ENCODE measurements at regions not wholly inside any gene's neighbourhood (a gene's known extent, or its start where the extent isn't known, plus 50 kb on each side); places are given as distances from the start of the nearest gene placed in this dataset.

DNA sequence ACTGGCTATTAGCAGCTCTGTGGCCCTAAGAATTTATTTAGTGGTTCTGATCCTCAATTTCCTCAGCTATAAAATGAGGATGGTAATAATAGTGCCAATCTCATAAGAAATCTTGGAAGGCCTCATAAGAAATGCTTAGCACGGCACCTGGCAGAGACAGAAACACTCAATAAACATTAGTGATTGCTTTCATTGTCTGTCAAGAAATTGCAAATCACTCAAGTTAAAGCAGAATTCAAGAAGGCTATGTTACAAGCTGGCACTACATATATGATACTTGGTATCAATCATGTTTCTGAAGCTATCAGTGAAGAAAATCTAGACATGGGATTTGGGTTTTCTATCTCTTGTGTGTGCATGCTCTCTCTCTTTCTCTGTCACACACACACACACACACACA, 267.7 kb upstream of the KCNIP4 start:
- DNase-seq = no peak

DNA sequence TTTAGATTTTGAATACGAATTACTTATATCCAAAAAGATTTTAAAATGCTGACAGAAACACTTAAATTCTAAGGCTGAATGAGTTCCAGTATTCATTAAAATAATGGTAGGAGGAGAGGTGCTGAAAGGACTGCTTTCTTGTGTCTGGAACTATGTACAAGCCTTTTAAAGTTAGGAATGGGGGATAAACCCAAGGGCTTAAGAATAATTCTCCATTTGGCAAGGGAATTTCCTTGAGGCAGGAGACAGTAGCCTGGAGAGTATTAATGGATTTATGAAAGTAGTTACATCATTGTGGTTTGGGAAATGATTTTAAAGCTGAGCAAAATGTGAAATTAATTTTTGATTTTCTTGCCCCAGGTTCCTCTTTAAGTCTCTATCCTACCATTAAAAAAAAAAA, 266.5 kb upstream of the KCNIP4 start:
- no peak for DNase-seq

DNA sequence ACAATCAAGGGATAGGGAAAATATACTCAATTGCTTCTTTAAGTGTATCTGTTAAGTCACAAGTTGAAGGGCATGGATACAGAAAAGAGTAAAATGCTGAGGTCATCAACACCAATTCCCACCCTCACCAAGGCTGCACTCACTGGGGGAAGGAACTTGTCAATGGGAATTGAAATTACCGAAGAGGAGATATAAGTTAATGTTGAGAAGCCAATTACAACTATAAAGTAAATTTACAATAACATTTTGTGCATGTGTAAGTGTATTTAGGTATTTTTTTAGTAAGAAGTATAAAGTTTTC, 255.1 kb upstream of the KCNIP4 start:
- DNase-seq = no peak

DNA sequence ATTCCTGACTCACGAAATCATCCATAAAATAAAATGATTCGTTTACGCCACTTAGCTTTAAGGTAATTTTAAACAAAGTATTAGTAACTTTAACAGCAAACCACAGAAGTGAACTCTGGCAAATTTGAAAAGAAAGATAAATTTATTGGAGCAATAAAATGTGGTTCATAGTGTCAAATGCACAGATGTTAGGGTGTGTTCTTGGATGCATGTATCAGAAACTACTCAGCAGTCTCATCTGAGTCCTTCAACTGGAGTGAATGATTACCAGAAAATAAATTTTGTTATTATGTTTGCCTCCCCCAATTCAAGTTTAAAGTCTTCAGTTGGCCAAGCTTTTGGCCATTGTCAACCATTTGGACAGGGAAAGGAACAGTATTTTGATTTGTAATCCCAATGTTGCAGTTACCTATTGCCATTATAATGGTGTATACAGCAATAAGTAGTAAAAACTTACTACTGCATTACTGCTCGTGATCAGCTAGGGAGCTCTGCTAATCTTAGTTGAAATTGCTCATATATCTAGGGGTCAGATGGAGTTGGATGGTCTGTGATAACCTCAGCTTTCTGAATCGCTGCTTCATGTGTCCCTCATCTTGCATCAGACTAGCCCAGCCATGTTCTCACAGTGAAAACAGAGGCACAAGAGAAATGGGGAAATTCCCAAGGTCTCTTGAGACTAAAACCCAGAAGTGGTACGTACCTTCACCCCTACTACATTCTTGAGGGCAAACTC, 254.6 kb upstream of the KCNIP4 start:
- no peak for DNase-seq

DNA sequence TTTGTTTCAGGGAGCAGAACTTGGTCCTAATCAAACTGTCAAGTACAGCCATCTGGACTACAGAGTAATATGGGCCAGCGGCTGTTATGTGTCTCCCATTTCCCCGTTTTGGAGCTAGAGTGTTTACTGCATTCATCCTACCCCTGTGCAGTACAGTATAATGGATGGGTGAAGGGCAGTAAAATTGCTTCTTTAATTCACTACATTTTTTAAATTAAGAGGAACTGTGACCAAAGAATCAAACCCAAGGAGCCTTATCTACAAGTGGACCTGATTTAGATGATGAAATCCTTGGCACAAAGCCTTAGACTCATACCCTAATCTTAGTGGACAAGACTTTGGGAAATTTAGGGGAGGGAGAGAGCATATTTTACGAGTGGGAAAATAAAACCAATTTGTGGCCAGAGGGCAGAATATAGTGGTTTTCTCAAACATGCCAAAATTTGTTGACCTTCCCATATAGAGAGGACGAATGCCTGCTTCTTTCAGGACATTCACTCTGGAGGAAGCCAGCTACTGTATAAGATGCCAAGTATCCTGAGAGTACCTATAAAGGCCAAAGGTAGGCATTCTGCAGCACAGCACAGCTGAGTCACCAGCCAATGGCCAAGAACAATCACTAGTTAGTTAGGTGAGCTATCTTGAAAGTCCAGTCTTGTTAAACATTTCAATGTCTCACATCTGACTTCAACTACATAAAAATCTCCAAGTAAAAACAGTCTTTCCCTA, 253.8 kb upstream of the KCNIP4 start:
- no peak for DNase-seq

DNA sequence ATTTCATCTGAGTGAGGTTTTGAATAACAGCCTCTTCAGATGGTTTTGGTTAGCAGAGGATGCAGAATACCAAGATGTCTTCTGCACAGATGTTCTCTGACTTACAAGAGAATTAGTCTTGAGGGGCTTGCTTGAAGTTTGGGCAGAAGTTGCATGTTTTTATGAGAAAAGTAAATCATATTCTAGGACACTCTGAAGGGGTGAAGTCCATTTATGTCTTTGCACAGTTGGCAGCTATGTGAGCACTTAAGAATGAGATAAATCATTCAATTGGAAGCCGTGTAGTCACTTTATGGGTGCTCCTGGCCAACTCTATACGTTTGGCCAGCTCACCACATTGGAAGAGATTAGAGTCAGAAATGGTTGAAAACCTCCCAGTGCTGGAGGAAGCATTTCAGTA, 252.7 kb upstream of the KCNIP4 start:
- no peak for DNase-seq

DNA sequence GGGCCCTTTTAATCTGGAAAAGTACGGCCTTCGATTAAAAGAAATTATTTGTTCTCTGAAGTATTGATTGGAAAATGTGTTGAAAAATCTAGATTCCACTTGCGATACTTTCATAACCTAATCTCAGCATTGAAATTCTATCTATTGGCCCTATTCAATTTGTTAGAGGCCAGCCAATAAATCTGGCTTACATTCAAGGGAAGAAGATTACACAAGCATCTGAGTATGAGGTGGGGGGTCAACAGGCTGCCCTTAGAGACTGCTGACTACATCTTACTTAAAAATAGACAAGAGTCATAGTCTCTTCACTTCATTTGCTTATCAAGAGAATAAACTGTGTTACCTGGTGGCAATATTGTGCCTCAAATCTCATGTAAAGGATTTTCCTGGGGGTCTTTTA, 248.0 kb upstream of the KCNIP4 start:
- DNase-seq = no peak

DNA sequence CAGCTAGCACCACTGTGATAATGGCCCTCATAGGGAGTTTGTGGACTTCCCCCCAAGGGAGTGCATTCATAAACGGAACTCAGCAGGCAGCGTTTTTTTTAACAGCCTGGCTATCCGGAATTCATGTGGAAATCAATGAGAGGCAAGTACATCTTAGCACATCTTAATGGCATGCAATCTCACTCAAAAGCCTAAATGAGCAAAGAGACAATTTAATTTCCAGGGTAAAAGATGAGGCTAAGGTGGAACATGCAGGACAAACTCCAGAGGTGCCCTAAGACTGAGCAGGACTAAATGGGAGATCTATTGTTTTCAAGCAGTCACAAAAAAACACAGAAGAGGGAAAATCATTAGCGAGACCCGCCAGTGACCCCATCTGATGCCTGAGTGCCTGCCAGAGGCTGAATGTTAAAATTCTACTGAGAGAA, 243.5 kb upstream of the KCNIP4 start:
- no peak for DNase-seq

DNA sequence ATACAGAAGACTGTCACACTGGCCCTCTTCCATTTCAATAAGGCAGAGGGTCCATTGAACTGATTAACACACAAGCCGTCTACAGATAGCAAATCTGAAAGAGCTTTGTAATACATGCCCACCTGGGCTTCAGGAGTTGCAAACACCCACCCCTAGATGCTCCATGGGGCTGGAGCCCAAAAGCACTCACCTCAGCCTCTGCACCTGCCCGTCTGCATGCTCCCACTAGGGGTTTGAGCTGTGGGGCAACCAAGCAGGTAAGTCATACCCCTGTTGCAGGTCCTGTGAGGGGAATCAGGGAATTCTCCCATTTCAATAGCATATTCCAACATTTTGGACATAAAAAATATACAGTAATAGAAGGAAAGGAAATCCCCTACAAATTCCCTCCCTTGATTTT, 243.0 kb upstream of the KCNIP4 start:
- DNase-seq = no peak

DNA sequence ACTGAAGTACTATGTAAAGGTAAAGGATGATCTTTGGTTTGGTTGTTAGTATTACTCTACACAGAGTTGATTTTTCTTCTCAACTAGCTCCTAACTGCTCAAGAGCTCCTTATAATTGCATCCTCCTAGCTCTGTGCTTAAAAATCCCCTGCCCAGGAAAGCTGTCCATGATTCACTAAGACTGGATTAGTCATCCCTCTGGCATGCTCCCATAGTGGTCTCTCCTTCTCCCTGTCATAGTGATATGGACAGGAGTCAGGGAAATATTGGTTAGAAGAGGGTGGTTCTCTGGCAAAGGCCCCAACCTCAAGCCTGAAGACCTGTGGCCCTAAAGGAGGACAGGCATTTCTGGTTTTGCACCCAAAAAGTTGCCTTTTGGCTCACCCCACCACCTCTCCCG, 242.3 kb upstream of the KCNIP4 start:
- no peak for DNase-seq

DNA sequence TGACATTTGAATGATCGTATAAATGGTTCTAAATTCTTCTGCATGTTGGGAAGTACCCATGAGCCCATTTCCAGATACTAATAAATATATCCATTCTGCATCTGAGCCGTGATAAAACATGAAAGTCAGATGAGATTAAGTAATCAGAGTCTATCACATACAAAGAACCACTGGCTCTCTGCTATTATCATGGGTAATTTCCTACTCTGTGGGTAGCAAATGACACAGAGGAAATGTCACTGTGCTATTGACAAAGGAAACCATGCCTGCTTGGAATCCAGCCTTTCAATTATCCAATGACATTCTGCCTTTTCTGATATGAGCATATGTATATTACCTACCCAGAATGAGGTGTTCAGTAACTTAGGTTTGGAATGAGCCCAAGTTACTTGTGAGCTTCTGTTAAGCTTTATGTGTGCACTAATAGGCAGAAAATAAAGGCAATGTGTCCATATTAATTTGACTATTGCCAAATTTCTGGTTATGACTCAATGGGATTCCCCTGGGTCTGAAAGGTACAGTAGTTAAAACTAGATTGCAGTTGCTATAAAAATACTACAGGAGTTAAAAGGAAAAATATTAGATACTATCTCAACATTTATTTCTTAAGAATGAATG, 238.7 kb upstream of the KCNIP4 start:
- DNase-seq = no peak

DNA sequence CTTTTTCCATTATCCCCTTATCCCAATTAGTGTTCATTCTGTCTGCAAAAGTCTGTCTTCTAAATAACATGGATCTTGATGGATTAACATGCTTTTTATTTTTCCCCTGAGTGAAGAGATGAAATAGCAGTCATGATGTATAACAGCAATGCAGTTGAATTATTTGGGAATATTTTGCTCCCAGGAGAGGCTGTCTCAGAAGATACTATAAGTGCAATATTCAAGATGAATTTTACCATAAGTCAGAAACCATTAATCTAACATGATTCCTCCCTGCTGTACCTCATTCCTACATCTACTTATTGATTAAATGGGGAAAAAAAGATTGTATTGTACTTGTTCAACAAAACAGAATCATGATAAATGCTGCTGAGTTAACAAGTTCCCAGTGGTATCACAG, 233.2 kb upstream of the KCNIP4 start:
- DNase-seq = no peak

DNA sequence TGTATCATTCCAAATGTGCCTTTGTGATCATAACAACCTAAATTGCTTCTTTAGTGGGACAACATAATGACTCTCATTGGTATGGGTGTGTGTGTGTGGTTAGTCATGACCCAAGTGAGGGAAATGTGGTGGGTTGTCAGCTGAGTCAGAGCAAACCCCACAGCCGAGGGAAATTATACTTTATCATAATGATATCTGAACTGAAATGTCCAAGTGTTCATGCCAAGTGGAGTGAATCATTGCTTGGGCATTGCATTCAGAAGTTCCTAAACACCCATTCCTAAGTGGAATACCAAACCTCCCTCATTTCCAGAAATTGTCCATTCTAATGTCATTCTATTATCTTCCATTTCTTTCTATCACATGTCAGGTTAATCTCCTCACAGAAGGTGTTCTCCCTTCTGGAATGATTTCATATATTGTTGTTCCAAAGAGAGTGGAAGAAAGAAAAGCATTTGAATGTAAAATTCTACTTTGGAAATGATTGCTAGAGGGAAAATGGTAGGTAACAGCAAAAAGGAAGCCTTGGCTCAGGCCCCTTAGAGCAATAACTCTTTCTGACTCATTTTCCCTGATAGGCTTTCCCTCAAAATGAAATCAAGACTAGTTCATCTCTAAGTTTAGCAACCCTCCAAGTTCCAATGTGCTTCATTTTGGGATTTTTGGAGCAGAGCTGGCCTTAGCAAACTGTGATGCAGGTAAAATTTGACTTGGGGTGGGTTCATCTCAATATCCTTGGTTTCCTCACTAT, 230.7 kb upstream of the KCNIP4 start:
- no peak for DNase-seq

DNA sequence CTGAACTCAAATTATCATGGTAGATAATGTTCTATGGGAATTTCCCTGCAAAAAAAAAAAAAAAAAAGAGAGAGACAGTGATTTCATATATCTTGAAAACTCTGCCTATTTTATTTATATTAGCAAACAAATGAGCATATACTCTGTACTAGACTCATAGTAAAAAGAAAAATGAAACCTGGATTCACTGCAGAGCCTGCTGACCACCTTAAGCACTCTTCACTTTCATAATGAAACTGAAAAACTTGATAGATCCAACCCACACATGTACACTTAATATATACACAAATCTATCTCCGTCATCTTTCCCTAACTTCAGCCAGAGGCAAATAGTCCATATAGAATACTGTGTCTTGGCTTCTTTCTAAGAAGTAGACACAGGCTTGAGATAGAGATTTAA, 226.1 kb upstream of the KCNIP4 start:
- DNase-seq = no peak

DNA sequence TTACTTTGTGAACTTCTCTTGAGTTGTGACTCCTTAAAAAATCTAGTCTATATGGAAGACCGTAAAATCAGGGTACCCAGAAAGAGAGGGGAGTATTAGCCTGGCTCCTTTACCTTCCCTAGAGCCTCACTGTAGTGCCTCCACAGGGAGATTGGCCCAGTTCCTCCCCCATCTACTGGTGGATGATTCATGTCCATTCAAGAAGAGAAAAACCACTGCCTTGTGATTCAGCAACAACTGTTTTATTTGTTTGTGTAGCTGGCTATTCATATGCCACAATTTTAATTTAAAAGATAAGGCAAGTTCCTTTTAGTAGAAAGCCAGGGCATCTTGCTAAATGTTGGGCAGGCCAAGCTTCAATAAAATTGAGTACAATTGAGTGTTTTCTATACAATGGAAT, 221.8 kb upstream of the KCNIP4 start:
- DNase-seq = no peak

DNA sequence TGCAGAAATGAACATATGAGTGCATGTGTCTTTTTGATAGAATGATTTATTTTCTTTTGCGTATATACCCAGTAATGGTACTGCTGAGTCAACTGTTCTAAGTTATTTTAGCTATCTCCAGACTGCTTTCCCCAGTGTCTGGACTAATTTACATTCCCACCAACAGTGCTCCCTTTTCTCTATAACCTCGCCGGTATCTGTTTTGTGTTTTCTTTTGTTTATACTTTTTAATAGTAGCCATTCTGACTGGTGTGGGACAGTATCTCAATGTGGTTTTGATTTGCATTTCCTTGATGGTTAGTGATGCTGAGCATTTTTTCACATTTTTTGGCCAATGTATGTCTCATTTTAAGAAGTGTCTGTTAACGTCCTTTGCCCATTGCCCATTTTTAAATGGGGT, 218.6 kb upstream of the KCNIP4 start:
- no peak for DNase-seq

DNA sequence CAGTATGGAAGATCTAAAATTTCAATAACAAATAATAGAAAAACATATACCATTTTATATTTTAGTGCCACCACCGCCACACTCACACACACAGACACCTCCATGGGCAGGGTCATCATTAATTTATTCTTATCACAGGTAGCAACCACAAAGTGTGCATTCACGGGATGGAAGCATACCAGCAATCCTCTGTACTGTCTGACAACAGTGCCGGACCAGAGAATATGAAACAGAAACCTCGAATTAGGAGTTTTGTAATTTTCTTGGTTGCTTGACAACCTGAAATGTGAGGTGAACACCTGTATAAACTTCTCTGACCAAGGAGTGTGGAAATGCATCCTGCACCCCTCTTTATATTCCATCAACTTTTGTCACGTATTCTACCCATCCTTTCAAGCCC, 213.9 kb upstream of the KCNIP4 start:
- DNase-seq = no peak

DNA sequence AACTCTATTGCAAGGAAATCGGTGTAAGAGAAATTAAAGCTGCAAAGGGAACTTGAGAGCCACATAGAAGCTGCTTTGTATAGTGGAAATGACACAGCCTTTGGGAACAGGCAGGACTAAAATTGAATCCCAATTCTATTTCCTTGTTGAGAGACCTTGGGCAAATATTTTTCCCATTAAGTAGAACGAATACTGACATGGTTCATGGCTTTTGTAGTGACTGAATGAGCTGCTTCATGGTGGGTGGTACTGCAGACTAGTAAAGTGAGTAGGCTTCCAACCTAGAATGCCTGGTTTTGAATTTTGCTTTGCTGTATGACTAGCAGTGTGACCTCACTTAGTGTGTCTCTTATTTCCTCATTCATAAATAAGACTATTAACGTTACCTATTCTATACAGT, 182.2 kb upstream of the KCNIP4 start:
- DNase-seq = no peak

DNA sequence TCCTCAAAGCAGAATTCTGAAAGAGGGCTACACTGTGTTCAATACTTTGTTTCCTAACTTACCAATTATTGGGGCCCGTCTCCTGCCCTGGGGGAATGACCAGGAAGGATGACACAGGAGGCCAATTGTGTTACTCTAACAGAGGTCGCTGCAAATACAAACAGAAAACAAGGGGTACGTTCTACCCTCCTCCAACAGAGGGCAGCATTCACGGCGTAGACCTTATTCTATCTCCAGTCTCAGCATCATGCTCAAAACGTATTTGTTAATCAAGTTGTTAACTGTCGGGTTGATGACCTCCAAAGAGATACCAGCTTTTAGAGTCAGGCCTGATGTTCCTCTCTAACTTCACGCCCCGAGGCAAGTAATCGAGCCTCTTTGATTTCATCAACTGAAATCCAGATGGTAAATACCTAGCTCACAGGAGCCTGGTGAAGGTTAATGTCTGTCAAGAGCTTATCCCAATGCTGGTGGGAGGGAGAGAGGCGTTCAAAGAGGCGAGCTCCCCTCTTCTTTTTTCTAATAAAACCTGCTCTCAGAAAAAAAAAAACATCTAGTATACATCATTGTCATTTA, 181.0 kb upstream of the KCNIP4 start:
- DNase-seq = peak; percentile 30

DNA sequence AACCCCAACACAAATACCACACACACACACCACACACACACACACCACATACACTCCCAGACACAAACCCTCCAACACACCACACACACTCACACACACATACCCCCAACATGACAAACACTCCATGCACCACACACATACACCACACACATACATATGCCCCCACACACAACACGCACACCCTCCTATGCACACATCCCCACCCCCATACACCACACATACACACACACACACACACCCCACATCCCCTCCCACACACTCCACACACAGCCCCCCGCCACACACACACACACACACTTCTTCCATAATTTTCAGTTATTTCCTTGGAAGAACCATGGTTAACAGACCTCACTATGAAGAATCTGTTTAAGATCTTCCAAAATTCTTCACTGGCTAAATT, 173.5 kb upstream of the KCNIP4 start:
- DNase-seq = no peak

DNA sequence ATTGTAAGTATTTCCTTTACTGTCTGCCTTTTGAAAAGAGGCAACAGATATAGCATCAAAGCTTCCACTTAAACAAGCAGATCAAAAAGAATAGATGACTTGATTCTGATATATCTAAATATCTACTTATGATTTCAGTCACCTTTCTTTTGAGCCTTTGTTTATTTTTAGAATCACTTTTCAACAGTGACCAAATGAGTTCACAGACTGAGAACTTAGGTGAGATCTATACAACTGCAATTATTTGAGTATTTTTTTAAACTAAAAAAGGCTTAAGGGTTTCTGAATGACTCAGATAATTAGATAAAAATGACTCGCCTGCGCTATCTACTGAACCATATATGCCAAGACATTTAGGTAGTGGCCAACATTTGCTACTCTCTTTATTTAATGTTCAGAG, 166.7 kb upstream of the KCNIP4 start:
- DNase-seq = no peak

DNA sequence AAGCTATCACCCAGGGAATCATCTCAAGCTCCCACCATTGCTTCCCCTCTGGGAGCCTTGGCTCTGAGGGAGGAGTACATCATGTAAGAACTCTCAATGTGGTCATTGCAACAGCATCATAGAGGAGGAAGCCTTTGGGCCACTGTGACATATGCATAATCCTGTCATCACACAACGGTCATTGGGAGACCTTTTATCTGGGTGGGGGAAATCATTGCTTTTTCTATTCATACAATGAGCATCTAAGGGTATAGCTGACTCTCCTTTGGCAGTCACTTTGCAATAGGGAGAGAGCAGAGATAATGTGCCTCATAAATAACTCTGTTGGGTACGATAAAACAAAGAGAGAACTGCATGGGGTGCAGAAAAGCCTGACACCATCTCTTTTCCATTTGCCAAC, 155.2 kb upstream of the KCNIP4 start:
- no peak for DNase-seq

DNA sequence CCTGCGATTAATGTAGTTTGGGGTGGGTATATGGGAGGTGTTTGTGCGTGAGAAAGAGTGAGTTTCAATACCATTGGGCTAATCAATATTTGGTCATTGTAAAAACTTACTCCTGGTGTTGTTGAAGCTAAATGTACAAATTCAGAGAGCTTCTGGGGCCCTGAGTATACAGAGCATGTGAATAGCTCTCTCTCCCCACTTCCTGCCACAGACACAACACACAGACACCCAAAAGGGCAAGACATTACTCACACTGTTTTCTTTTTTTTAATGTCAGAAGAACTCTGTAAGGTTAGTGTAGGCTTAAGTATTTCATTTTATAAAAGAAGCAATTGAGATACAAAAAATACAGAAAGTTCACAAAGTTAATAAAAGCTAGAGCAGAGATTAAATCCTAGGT, 151.3 kb upstream of the KCNIP4 start:
- DNase-seq = peak; percentile 3

DNA sequence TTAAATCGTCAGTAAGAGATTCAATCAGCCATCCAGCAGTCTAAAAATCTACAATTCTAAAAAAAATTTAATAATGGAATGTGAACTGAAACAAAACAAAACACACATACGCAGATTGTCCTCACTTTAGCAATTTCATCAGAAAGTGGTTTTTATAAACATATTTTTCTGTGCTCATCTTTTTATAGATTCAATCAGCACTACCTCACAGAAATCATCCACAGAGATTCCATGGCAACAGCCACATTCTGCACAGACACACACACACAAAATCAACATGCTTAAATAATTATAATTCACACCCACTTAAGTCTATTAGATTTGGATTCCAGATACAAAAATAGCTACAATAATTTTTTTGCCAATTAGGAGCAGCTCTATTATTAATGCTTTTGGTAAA, 149.0 kb upstream of the KCNIP4 start:
- no peak for DNase-seq

Data from activated CD4-positive, alpha-beta T cell treated with anti-CD3 and anti-CD28 coated beads, Interleukin-2, amount 50 U/mL, for 16 hours (primary cell).